Fibroblast of lung (primary cell): ENCODE measurements at regions not wholly inside any gene's neighbourhood (a gene's known extent, or its start where the extent isn't known, plus 50 kb on each side); places are given as distances from the start of the nearest gene placed in this dataset.
"Not testable (repeated sequence)": the region's sequence is repeated elsewhere in the genome, so short reads cannot be mapped to it uniquely, and the experiment has no call there.

Experiments used
- EZH2 ChIP-seq: IDR thresholded peaks from 2 replicates; pipeline ENCODE4 v1.5.1; 2012; ENCODE audit warnings: low read length, control low read depth, mild to moderate bottlenecking; ENCODE audit errors: missing control alignments
- TF ChIP-seq, protein P1 (sequence below), 2 donors: IDR thresholded peaks in 1 of 2; conservative IDR thresholded peaks in 1 of 2; 1 replicate in 1 of 2; 2 replicates in 1 of 2; pipeline ENCODE4 v1.5.1; 2011 to 2012; ENCODE audit warnings: low read length in 2 of 2, control low read depth in 1 of 2, inconsistent platforms in 1 of 2, low read depth in 1 of 2, mild to moderate bottlenecking in 1 of 2

GRCh38 chr2:67589121-67589520, 192.0 kb downstream of the ETAA1 start:
- TF ChIP-seq, protein P1, sequence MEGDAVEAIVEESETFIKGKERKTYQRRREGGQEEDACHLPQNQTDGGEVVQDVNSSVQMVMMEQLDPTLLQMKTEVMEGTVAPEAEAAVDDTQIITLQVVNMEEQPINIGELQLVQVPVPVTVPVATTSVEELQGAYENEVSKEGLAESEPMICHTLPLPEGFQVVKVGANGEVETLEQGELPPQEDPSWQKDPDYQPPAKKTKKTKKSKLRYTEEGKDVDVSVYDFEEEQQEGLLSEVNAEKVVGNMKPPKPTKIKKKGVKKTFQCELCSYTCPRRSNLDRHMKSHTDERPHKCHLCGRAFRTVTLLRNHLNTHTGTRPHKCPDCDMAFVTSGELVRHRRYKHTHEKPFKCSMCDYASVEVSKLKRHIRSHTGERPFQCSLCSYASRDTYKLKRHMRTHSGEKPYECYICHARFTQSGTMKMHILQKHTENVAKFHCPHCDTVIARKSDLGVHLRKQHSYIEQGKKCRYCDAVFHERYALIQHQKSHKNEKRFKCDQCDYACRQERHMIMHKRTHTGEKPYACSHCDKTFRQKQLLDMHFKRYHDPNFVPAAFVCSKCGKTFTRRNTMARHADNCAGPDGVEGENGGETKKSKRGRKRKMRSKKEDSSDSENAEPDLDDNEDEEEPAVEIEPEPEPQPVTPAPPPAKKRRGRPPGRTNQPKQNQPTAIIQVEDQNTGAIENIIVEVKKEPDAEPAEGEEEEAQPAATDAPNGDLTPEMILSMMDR (conservative IDR thresholded peaks at IDR 0.05 in 1 of 2, IDR thresholded peaks at IDR 0.05 in 1 of 2; ENCODE audit: low read depth in 1 of 2, low read length in 2 of 2): not testable (repeated sequence)
- TF ChIP-seq EZH2: not testable (repeated sequence)
